Endothelial cell of umbilical vein (primary cell): ENCODE measurements at regions not wholly inside any gene's neighbourhood (a gene's known extent, or its start where the extent isn't known, plus 50 kb on each side); places are given as distances from the start of the nearest gene placed in this dataset.

Experiments
- BruUV-seq: library from RNA; stranded (reverse); fragments of 400-500 nt; replicated peaks from 2 replicates; lab custom pipeline; 2021; lab: Mats Ljungman, UMichigan
- CTCF ChIA-PET: fragments of 300-600, 350-600 bp; sonication (Branson Sonifier 250); formaldehyde crosslinking; loops from one replicate; lab custom pipeline; 2021; ENCODE audit warnings: antibody characterized with exemption, inconsistent platforms; lab: Charles Lee
- POLR2A ChIA-PET: fragments of 300-600, 350-600 bp; sonication (Branson Sonifier 250); formaldehyde crosslinking; loops from one replicate; lab custom pipeline; 2021; ENCODE audit warnings: antibody characterized with exemption, inconsistent platforms; lab: Charles Lee
- DNase-seq: peaks from one replicate; pipeline ENCODE4 v3.0.0-alpha.2; 2011; ENCODE audit warnings: low read depth, low spot score
- FAIRE-seq: peaks from 2 replicates; lab custom pipeline; 2011; peaks lifted over from hg19 to GRCh38; lab: Jason Lieb, UNC
- H2AFZ ChIP-seq: 2 replicates; pipeline ENCODE4 v1.6.0; 2012; ENCODE audit warnings: low read depth, low read length, control low read depth, inconsistent platforms
- H3K27ac ChIP-seq: 2 replicates; pipeline ENCODE4 v1.5.1; 2011; ENCODE audit warnings: low read depth, mild to moderate bottlenecking, control low read depth, low read length, moderate library complexity; ENCODE audit not compliant: insufficient read depth
- H3K27me3 ChIP-seq, 2 experiments: 2 replicates each; pipeline versions ENCODE4 v1.6.0 to v1.6.1; 2011; ENCODE audit warnings: low read length in 2 of 2, mixed read lengths in 1 of 2; ENCODE audit not compliant: control insufficient read depth in 2 of 2, insufficient read depth in 2 of 2
- H3K36me3 ChIP-seq, 2 experiments: 2 replicates in 1 of 2; 3 replicates in 1 of 2; pipeline ENCODE4 v1.5.1; 2011; ENCODE audit warnings: low read length in 2 of 2, mild to moderate bottlenecking in 1 of 2, moderate library complexity in 1 of 2; ENCODE audit not compliant: control insufficient read depth in 2 of 2, insufficient read depth in 2 of 2; ENCODE audit errors: extremely low read depth in 1 of 2
- H3K4me1 ChIP-seq: 3 replicates; pipeline ENCODE4 v1.5.1; 2011; ENCODE audit warnings: mild to moderate bottlenecking, low read length; ENCODE audit not compliant: control insufficient read depth, insufficient read depth; ENCODE audit errors: extremely low read depth
- H3K4me2 ChIP-seq: 2 replicates; pipeline ENCODE4 v1.6.1; 2011; ENCODE audit warnings: low read length, control low read depth, mixed read lengths; ENCODE audit not compliant: insufficient read depth
- H3K4me3 ChIP-seq, 3 experiments: fragments of 200-600 bp in 1 of 3; sonication (generic), shearing (Covaris generic) in 1 of 3; replicated peaks in 1 of 3; 2 replicates each; pipeline ENCODE4 v1.5.1; 2011 to 2016; ENCODE audit warnings: control low read depth in 3 of 3, low read length in 3 of 3, mild to moderate bottlenecking in 2 of 3, inconsistent platforms in 1 of 3, low read depth in 1 of 3, moderate library complexity in 1 of 3; ENCODE audit not compliant: insufficient read depth in 1 of 3
- H3K79me2 ChIP-seq: 2 replicates; pipeline ENCODE4 v1.6.0; 2012; ENCODE audit warnings: low read length, inconsistent platforms; ENCODE audit not compliant: control insufficient read depth, insufficient read depth
- H3K9ac ChIP-seq: replicated peaks from 2 replicates; pipeline ENCODE3; 2011; ENCODE audit warnings: low read length, control low read depth; ENCODE audit not compliant: insufficient read depth; ENCODE audit errors: extremely low read depth
- H3K9me1 ChIP-seq: replicated peaks from 3 replicates; pipeline ENCODE4 v1.6.0; 2011; ENCODE audit warnings: mild to moderate bottlenecking, low read length; ENCODE audit not compliant: control insufficient read depth, insufficient read depth; ENCODE audit errors: extremely low read depth
- H3K9me3 ChIP-seq: replicated peaks from 2 replicates; pipeline ENCODE4 v1.5.1; 2012; ENCODE audit warnings: low read length, inconsistent platforms; ENCODE audit not compliant: control insufficient read depth, insufficient read depth
- H4K20me1 ChIP-seq: replicated peaks from 2 replicates; pipeline ENCODE3; 2011; ENCODE audit warnings: mild to moderate bottlenecking, low read length; ENCODE audit not compliant: control insufficient read depth, insufficient read depth; ENCODE audit errors: extremely low read depth
- CTCF ChIP-seq, 2 donors: IDR thresholded peaks; 1 replicate in 1 of 2; 2 replicates in 1 of 2; pipeline ENCODE4 v1.5.1; 2011; ENCODE audit warnings: low read length in 2 of 2, mild to moderate bottlenecking in 2 of 2, moderate library complexity in 2 of 2, control low read depth in 1 of 2, inconsistent platforms in 1 of 2, low read depth in 1 of 2; ENCODE audit not compliant: insufficient read depth in 1 of 2; ENCODE audit errors: extremely low read depth in 1 of 2
- EZH2 ChIP-seq: IDR thresholded peaks from 2 replicates; pipeline ENCODE4 v1.6.1; 2012; ENCODE audit warnings: borderline replicate concordance, low read depth, mild to moderate bottlenecking, moderate library complexity, low read length, inconsistent platforms; ENCODE audit not compliant: severe bottlenecking
- FOS ChIP-seq: IDR thresholded peaks from 2 replicates; pipeline ENCODE4 v1.6.1; 2011; ENCODE audit warnings: mild to moderate bottlenecking, low read length, moderate library complexity, borderline replicate concordance; ENCODE audit not compliant: insufficient read depth
- GATA2 ChIP-seq: IDR thresholded peaks from 2 replicates; pipeline ENCODE4 v1.7.0; 2011; ENCODE audit warnings: low read depth, mild to moderate bottlenecking, moderate library complexity, mixed read lengths, low read length; ENCODE audit not compliant: insufficient read length, insufficient read depth
- JUN ChIP-seq: IDR thresholded peaks from 2 replicates; pipeline ENCODE4 v1.6.1; 2011; ENCODE audit warnings: borderline replicate concordance, low read depth; ENCODE audit not compliant: insufficient read length, insufficient read depth
- MAX ChIP-seq: IDR thresholded peaks from 2 replicates; pipeline ENCODE4 v1.6.1; 2011; ENCODE audit not compliant: insufficient read depth, insufficient read length
- MYC ChIP-seq: IDR thresholded peaks from one replicate; pipeline ENCODE4 v1.6.1; 2011; ENCODE audit warnings: mild to moderate bottlenecking, low read depth, low read length
- POLR2A ChIP-seq: IDR thresholded peaks from 2 replicates; pipeline ENCODE4 v1.6.1; 2012; ENCODE audit warnings: low read depth, mild to moderate bottlenecking, control low read depth, low read length
- POLR2AphosphoS5 ChIP-seq: IDR thresholded peaks from 2 replicates; pipeline ENCODE4 v1.6.1; 2012; ENCODE audit warnings: low read depth, mild to moderate bottlenecking, control low read depth, low read length, moderate library complexity; ENCODE audit not compliant: insufficient read depth
- dilution Hi-C: fragments of 300-500 bp; cut with MboI; formaldehyde crosslinking; loops from one replicate; pipeline ENCODE4 v1.15.0; 2019; ENCODE audit warnings: low sequenced_read_pairs; ENCODE audit not compliant: extremely low pct_ligation_motif_present
- intact Hi-C: fragments of 100-400 bp; cut with micrococcal nuclease; formaldehyde crosslinking; loops from one replicate; pipeline ENCODE4 v1.10.0; 2022

DNA sequence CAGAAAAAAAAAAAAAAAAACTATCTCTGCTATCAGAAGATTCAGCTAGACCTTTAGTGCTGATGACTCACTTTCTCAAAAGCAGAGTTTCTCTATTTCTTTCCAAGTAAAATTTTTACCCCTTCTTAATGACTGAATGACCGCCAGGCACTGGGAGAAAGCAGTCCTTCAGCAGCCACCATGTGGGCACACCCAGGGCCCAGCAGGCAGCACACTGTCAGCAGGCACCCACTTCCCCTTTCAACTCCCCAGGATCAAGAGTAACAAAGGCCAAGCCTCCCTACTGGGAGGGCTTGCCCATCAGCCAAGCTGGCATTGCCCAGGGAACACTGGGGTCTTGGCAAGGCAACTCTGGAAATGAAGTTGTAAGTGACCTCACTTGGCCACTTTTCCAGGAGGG, 201.9 kb upstream of the MAMLD1 start:
- Histone ChIP-seq H3K27me3 (no peaks in the 10 kb centered on the region), H3K9me1 (no peaks in the 10 kb centered on the region), H4K20me1 (no peaks in the 10 kb centered on the region), H3K79me2 (no peaks in the 10 kb centered on the region), H3K36me3 (no peaks in the 10 kb centered on the region), H3K4me2 (no peak overlapping the region), H3K4me3 (no peak overlapping the region), H2AFZ (no peak overlapping the region), H3K27ac (no peak overlapping the region), H3K9ac (no peak overlapping the region), H3K4me1 (no peaks in the 10 kb centered on the region), H3K9me3 (no peaks in the 10 kb centered on the region)
- no peak for FAIRE-seq
- no TSS peak for BruUV-seq
- TF ChIP-seq GATA2 (no peak), MYC (no peak), EZH2 (no peak), POLR2A (no peak), POLR2AphosphoS5 (no peak), JUN (no peak), FOS (no peak), CTCF (IDR thresholded peaks at IDR 0.05; ENCODE audit: extremely low read depth in 1 of 2, insufficient read depth in 1 of 2, low read depth in 1 of 2, low read length in 2 of 2) (no peak), MAX (no peak)
- CTCF ChIA-PET = no interaction called here
- intact Hi-C loops (no loop called here), dilution Hi-C loops (no loop called here)
- DNase-seq = no peak
- POLR2A ChIA-PET = no interaction called here
